Mesenteric fat pad (tissue), 1 donor: ENCODE measurements at regions not wholly inside any gene's neighbourhood (a gene's known extent, or its start where the extent isn't known, plus 50 kb on each side); places are given as distances from the start of the nearest gene placed in this dataset.
"Not testable (repeated sequence)": the region's sequence is repeated elsewhere in the genome, so short reads cannot be mapped to it uniquely, and the experiment has no call there.

Source experiments
- DNase-seq: peaks from one replicate; pipeline ENCODE4 v3.0.0-alpha.2; 2020; ENCODE audit warnings: low spot score
- donor health status: DM: yes; HTN: yes; CAD: no.

- DNase-seq, result no peak
These were observed 488.1 kb upstream of the ARX start for GRCh38 chrX:25503826-25504225.

- no peak for DNase-seq
These were observed 492.0 kb upstream of the ARX start for GRCh38 chrX:25507801-25508200.

- DNase-seq, result no peak
These were observed 503.5 kb upstream of the ARX start for GRCh38 chrX:25519258-25519657.

GRCh38 chrX:25522443-25523010 lies 506.8 kb upstream of the ARX start:
- DNase-seq, result not testable (repeated sequence)

GRCh38 chrX:25523574-25524540 lies 508.1 kb upstream of the ARX start:
- no peak for DNase-seq

GRCh38 chrX:25527156-25527555 lies 511.4 kb upstream of the ARX start:
- no peak for DNase-seq

GRCh38 chrX:25527596-25527995 lies 511.8 kb upstream of the ARX start:
- DNase-seq, result no peak

GRCh38 chrX:25531096-25531495 lies 515.3 kb upstream of the ARX start:
- DNase-seq, result no peak

GRCh38 chrX:25534091-25534490 lies 518.3 kb upstream of the ARX start:
- DNase-seq, result no peak

GRCh38 chrX:25536307-25536970 lies 520.7 kb upstream of the ARX start:
- no peak for DNase-seq

GRCh38 chrX:25537699-25538098 lies 521.9 kb upstream of the ARX start:
- no peak for DNase-seq

GRCh38 chrX:25544641-25545040 lies 528.9 kb upstream of the ARX start:
- no peak for DNase-seq

- no peak for DNase-seq
These were observed 533.0 kb upstream of the ARX start for GRCh38 chrX:25548811-25549210.

- no peak for DNase-seq
These were observed 539.8 kb upstream of the ARX start for GRCh38 chrX:25555521-25555920.

GRCh38 chrX:25558137-25558536 lies 542.4 kb upstream of the ARX start:
- DNase-seq, result no peak

- no peak for DNase-seq
These were observed 545.4 kb upstream of the ARX start for GRCh38 chrX:25561190-25561589.

- no peak for DNase-seq
These were observed 557.9 kb upstream of the ARX start for GRCh38 chrX:25573631-25574030.

- DNase-seq, result no peak
These were observed 541.2 kb upstream of the MAGEB18 start for GRCh38 chrX:25596921-25597320.

- no peak for DNase-seq
These were observed 540.6 kb upstream of the MAGEB18 start for GRCh38 chrX:25597551-25597950.

- DNase-seq, result no peak
These were observed 539.1 kb upstream of the MAGEB18 start for GRCh38 chrX:25599061-25599460.

GRCh38 chrX:25600776-25601175 lies 537.4 kb upstream of the MAGEB18 start:
- DNase-seq, result no peak

- DNase-seq, result no peak
These were observed 536.8 kb upstream of the MAGEB18 start for GRCh38 chrX:25601323-25601722.
